ENCODE measurements at regions not wholly inside any gene's neighbourhood (a gene's known extent, or its start where the extent isn't known, plus 50 kb on each side); places are given as distances from the start of the nearest gene placed in this dataset.

DNA sequence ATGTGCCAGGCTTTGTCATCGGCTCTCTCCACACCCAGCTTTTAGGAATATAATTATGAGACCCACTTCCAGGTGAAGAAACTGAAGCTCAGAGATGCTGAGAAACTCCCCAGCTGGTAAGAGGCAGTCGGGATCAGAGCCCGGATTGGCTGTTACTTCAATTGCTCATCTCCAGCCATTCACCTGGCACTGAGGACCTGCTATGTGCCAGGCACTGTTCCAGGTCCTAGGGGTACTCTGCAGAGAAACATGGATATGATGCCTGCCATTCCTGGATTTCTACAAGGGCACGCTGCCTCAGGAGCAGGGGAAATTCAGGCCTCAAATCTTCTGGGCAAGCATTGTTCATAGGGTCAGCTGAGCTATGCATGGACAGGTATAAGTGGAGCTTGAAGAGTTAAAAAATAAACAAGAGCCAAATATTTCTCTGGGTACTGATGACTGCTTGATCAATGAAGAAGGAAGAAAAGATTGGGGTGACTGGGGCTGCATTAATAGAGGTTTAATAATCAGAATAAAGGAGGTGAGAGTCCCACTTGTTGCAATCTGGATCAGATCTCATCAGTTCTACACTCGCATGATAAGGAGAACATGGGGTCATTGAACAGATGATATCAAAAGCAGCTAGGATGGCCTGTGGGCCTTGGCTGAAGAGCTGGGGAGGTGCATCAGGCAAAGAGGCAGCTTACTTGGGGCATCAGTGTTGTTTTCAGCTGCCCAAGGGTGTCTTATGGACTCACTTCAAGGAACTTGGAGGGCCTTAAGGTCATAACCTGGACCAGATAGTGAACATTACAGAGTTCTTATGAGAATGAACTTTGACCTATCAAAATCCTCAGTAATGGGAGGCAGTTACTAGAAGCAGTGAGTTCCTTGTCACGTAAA is 80.9 kb upstream of the TOX2 start:
- TF ChIP-seq POLR2A (IDR thresholded peaks at IDR 0.05; ENCODE audit: insufficient read depth in 1 of 2, low read depth in 2 of 2, low read length in 2 of 2) (no peak), SIN3B (IDR thresholded peaks at IDR 0.05; ENCODE audit: low read length) (no peak), POGZ (CRISPR knock-in tag; IDR thresholded peaks at IDR 0.05) (no peak), ARHGAP35 (CRISPR knock-in tag; IDR thresholded peaks at IDR 0.05; ENCODE audit: borderline replicate concordance) (no peak), NFRKB (IDR thresholded peaks at IDR 0.05) (no peak), GMEB1 (CRISPR knock-in tag; IDR thresholded peaks at IDR 0.05; ENCODE audit: borderline replicate concordance) (no peak), PRPF4 (IDR thresholded peaks at IDR 0.05; ENCODE audit: low read depth, low read length, poor library complexity, severe bottlenecking) (no peak), TCF12 (IDR thresholded peaks at IDR 0.05) (no peak), TCF12 (CRISPR knock-in tag; IDR thresholded peaks at IDR 0.05) (no peak), CBFB (CRISPR knock-in tag; IDR thresholded peaks at IDR 0.05) (no peak)
- TF ChIP-seq, protein P1, sequence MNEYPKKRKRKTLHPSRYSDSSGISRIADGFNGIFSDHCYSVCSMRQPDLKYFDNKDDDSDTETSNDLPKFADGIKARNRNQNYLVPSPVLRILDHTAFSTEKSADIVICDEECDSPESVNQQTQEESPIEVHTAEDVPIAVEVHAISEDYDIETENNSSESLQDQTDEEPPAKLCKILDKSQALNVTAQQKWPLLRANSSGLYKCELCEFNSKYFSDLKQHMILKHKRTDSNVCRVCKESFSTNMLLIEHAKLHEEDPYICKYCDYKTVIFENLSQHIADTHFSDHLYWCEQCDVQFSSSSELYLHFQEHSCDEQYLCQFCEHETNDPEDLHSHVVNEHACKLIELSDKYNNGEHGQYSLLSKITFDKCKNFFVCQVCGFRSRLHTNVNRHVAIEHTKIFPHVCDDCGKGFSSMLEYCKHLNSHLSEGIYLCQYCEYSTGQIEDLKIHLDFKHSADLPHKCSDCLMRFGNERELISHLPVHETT (CRISPR knock-in tag; conservative IDR thresholded peaks at IDR 0.05): no peak

Measured in HepG2 (cell line).